ENCODE measurements at regions not wholly inside any gene's neighbourhood (a gene's known extent, or its start where the extent isn't known, plus 50 kb on each side); places are given as distances from the start of the nearest gene placed in this dataset.
"Not testable (repeated sequence)": the region's sequence is repeated elsewhere in the genome, so short reads cannot be mapped to it uniquely, and the experiment has no call there.

- no peak for DNase-seq (ENCODE audit: low read depth in 2 of 2)
These were observed 120.9 kb downstream of the TMEM168 start for GRCh38 chr7:112669306-112669705.

DNA sequence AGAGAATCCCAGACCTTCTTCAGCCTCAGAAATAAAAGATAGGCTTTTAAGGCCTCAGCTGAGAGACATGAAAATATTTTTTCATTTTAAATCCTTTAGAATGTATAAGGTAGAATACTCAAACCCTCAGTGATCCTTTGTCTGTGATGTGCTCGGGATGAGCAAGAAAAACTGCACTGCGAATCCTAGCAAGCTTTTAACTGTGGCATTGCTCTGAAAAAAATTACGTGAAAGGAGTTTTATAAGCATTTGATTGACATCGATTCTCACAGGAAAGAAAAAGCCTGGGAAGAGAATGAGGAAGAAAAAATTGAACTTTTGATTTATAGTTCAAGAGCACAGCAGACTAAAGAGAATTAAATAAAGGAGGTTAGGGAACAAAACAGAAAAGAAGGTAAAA, 120.0 kb downstream of the TMEM168 start:
- no peak for DNase-seq (ENCODE audit: low read depth in 2 of 2)

DNA sequence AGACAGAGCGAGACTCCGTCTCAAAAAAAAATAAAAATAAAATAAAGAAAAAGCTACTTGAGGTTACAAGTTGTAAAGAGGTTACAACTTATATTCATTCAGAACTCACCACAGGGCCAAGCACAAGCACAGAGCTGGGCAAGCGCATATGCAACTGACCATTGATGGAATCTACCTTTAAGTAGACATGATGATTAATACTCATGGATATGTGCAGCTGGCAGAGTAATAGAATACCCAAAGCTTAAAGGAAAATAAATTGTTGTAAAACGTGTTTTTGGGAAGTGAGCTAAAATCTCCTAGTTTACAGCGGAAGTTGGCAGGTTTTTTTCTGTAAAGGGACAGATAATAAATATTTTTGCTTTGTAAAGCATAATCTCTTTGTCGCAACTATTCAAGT, 111.6 kb downstream of the TMEM168 start:
- no peak for DNase-seq (ENCODE audit: low read depth in 2 of 2)

GRCh38 chr7:112689466-112690177, 100.6 kb downstream of the TMEM168 start:
- not testable (repeated sequence) for DNase-seq (ENCODE audit: low read depth in 2 of 2)

DNA sequence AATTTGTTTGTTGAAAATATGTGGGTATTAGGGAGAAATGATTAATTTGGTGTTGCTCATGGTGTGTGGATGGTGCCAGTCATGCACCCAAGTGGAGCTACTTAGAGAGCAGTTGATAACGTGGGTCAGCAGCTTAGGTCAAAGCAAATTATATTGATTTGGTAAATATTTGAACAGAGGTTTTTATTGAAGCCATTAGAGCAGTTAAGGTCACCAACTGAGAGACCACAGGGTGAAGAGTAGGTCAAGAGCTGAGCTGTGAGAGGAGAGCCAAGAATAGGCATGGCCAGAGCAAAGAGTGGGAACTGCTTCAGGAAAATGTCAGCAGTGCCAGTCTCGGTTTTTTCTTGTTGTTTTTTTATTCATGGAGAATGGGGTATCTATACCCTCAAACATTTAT, 97.9 kb downstream of the TMEM168 start:
- no peak for DNase-seq (ENCODE audit: low read depth in 2 of 2)

DNA sequence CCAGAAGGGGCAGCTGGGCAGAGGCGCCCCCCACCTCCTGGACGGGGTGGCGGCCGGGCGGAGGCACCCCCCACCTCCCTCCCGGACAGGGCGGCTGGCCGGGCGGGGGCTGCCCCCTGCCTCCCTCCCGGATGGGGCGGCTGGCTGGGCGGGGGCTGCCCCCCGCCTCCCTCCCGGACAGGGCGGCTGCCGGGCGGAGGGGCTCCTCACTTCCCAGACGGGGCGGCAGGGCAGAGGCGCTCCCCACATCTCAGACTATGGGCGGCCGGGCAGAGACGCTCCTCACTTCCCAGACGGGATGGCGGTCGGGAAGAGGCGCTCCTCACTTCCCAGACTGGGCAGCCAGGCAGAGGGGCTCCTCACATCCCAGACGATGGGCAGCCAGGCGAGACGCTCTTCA, 93.0 kb downstream of the TMEM168 start:
- not testable (repeated sequence) for DNase-seq (ENCODE audit: low read depth in 2 of 2)

GRCh38 chr7:112699725-112700513, 90.3 kb downstream of the TMEM168 start:
- DNase-seq (ENCODE audit: low read depth in 2 of 2) = no peak

GRCh38 chr7:112701456-112701855, 88.7 kb downstream of the TMEM168 start:
- no peak for DNase-seq (ENCODE audit: low read depth in 2 of 2)

- no peak for DNase-seq (ENCODE audit: low read depth in 2 of 2)
These were observed 82.5 kb downstream of the TMEM168 start for GRCh38 chr7:112707655-112708054.

GRCh38 chr7:112708236-112708635, 82.0 kb downstream of the TMEM168 start:
- no peak for DNase-seq (ENCODE audit: low read depth in 2 of 2)

Measured in stimulated activated CD4-positive, alpha-beta T cell treated with anti-CD3 and anti-CD28 coated beads, Interleukin-15, amount 100 ng/mL, for 48 hours (primary cell).